Stimulated activated naive B cell treated with anti-CD40 and anti-IgM and Interleukin-4, amounts not matched to agents 10 μg/mL and 1 μg/mL and 100 μg/mL, for 72 hours (primary cell): ENCODE measurements at regions not wholly inside any gene's neighbourhood (a gene's known extent, or its start where the extent isn't known, plus 50 kb on each side); places are given as distances from the start of the nearest gene placed in this dataset.
"Not testable (repeated sequence)": the region's sequence is repeated elsewhere in the genome, so short reads cannot be mapped to it uniquely, and the experiment has no call there.

Experiments used
- ATAC-seq, 2 donors: fragments of 150-1000 bp; cut with Tn5 transposase; replicated peaks; 2 replicates each; pipeline ENCODE4 v1.10.0; 2021; ENCODE audit warnings: moderate library complexity in 1 of 2
- DNase-seq: peaks from one replicate; pipeline ENCODE4 v3.0.0; 2021
- H3K27ac Mint-ChIP-seq: one replicate; pipeline ENCODE4 v1.8.0; 2022; ENCODE audit warnings: mild to moderate bottlenecking, mixed read lengths
- H3K27me3 Mint-ChIP-seq, 2 donors: one replicate each; pipeline ENCODE4 v1.8.0; 2022; ENCODE audit warnings: mixed read lengths in 2 of 2
- H3K36me3 Mint-ChIP-seq, 2 donors: one replicate each; pipeline ENCODE4 v1.8.0; 2022; ENCODE audit warnings: mixed read lengths in 2 of 2, mild to moderate bottlenecking in 1 of 2
- H3K4me1 Mint-ChIP-seq, 2 donors: one replicate each; pipeline ENCODE4 v1.8.0; 2022; ENCODE audit warnings: mixed read lengths in 2 of 2, mild to moderate bottlenecking in 1 of 2
- H3K4me3 Mint-ChIP-seq, 2 donors: one replicate each; pipeline ENCODE4 v1.8.0; 2022; ENCODE audit warnings: mild to moderate bottlenecking in 2 of 2, mixed read lengths in 2 of 2, moderate library complexity in 1 of 2
- H3K9me3 Mint-ChIP-seq, 2 donors: one replicate each; pipeline ENCODE4 v1.8.0; 2022; ENCODE audit warnings: mixed read lengths in 2 of 2, mild to moderate bottlenecking in 1 of 2

DNA sequence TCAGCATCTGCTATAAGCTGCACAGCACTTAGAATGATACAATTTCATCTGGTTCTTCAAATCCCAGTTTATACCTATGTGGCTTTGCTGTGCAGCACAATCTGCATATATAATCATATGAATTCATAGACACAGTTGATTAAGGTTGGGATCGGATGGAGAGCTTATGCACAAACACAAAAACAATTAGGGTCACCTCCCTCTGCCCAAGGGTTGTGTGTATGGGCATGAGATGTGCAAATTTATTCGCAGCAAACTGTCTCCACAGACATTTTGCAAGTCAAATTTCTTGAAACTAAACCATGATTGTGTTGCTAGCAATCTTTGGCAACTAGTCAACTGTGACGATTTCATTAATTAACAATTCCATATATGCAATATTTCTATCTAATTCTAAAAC, 955.7 kb downstream of the SORCS3 start:
- ATAC-seq (no peak), DNase-seq (no peak)
- H3K27ac Mint-ChIP-seq, result no peak overlapping the region
- H3K27me3 Mint-ChIP-seq, result no peaks in the 10 kb centered on the region
- peaks cover 3 to 10% of the 10 kb centered on the region in 2 donors for H3K9me3 Mint-ChIP-seq
- no peak overlapping the region for H3K4me3 Mint-ChIP-seq
- no peaks in the 10 kb centered on the region for H3K4me1 Mint-ChIP-seq
- H3K36me3 Mint-ChIP-seq, result no peaks in the 10 kb centered on the region

DNA sequence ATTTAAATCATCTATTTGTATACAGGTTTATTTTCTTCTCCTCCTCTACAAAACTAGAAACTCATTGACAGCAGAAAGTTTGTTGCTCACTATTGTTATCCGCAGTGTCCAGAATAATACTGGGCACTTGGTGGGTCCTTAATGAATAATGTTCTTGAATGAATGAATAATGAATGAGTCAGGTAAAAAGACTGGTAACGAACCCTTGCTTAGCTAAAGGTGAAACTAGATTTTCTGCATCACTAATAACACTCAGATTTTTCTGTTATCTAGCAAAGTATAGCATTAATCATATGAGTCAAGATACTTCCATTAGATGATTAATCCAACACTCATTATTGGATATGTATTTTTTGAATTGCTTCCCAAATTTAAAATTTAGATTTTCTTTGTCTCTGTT, 953.2 kb downstream of the SORCS3 start:
- no peak for ATAC-seq
- no peak for DNase-seq

DNA sequence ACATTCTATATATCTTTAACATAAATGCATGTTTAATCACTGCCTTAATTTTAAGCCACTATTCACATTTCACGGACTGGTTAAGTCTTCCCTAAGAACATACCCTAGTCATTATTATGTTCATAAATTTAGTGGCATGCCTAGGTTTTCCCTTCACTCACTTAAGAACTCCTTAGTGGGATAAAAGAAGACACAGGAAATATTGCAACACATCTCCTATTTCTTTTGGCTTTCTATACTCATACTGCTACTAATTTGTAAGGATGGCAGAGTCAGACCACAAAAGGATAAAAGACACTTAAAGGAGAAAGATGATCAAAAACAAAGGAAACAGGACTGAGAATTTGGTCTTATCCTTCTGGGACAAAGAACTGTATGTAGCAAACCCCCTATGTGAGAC, 951.4 kb downstream of the SORCS3 start:
- Mint-ChIP-seq H3K27me3 (no peaks in the 10 kb centered on the region), H3K27ac (no peak overlapping the region), H3K36me3 (no peaks in the 10 kb centered on the region), H3K4me3 (no peak overlapping the region), H3K9me3 (peaks cover 3 to 6% of the 10 kb centered on the region in 2 donors), H3K4me1 (no peaks in the 10 kb centered on the region)
- ATAC-seq, result no peak
- DNase-seq, result no peak

More for the DNA sequence above, 953.2 kb downstream of the SORCS3 start:
- Mint-ChIP-seq H3K27ac (no peak overlapping the region), H3K27me3 (no peaks in the 10 kb centered on the region), H3K4me3 (no peak overlapping the region), H3K36me3 (no peaks in the 10 kb centered on the region), H3K4me1 (no peaks in the 10 kb centered on the region), H3K9me3 (peaks cover 3 to 6% of the 10 kb centered on the region in 2 donors)

DNA sequence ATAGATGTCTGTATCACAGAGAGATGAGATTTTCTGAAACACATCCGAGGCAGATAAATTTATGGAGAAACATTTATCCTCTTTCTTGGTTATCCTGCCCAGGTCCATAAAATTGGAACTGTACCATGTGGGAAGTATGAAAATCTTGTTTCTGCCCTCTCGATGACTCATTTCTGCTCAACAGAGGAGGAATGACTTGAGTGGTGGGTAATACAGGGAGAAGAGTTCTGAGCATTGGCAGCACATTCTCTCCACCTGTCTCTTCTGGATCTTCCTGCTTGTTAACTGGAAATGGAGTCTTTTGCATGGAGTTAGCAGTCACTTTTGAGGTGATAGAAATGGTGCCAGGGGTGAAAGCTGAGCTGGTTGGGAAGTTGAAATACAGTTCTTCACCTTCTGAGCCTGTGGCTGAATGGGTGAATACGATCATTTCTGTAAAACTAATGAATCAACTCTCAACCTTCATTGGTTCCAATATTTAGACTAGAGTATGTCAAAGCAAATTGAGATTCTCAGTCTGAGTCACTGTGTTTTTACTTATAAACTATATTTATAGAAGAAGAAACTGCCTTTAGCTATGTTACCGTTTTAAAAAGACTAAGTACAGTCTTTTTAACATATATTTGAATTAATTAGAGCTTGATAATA, 945.5 kb downstream of the SORCS3 start:
- DNase-seq (no peak), ATAC-seq (no peak)
- H3K27ac Mint-ChIP-seq, result no peak overlapping the region
- peaks cover 0 to 3% of the 10 kb centered on the region in 2 donors for H3K9me3 Mint-ChIP-seq
- no peak overlapping the region for H3K4me3 Mint-ChIP-seq
- no peaks in the 10 kb centered on the region for H3K4me1 Mint-ChIP-seq
- no peaks in the 10 kb centered on the region for H3K27me3 Mint-ChIP-seq
- no peaks in the 10 kb centered on the region for H3K36me3 Mint-ChIP-seq

DNA sequence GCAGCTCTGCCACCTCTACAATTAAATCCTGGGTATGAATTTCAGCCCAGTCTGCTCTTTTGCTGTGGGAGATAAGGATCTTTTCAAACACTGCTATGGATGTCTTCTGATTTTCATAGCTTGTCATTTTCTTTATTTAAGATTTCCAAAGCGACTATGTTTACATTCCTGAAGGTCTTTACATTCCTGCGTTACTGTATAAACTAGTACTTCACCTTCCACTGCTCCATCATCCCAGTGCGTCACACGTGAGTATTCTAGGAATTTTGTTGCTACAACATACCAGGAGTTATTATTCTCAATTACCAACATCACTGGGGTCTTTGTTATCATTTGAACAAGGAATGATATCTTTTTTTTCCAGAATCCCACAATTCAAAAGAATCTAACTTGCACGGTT, 944.7 kb downstream of the SORCS3 start:
- no peak overlapping the region for H3K27ac Mint-ChIP-seq
- no peaks in the 10 kb centered on the region for H3K36me3 Mint-ChIP-seq

DNA sequence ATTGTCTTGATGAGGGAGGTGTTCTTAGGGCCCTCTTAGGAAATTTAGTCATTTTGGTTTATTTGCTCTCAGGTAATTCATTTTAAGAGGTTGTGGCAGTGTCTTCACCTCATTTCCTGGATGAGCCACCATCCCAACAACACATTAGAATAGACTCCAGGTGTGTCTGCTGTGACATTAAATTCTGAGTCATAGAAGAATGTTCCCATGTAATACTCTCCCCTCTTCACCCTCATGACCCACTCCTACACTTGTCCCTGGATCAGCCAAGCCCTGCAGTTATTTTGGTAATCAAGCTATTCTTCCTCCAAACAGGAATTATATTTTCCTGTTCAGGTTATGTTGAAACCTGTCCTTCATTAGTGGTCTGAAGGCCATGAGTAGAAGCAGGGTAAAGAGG, 944.1 kb downstream of the SORCS3 start:
- Mint-ChIP-seq H3K9me3 (peaks cover 0 to 3% of the 10 kb centered on the region in 2 donors), H3K4me1 (no peaks in the 10 kb centered on the region), H3K27ac (no peak overlapping the region), H3K4me3 (no peak overlapping the region), H3K36me3 (no peaks in the 10 kb centered on the region), H3K27me3 (no peaks in the 10 kb centered on the region)
- no peak for DNase-seq
- ATAC-seq, result no peak

More for the DNA sequence above, 944.7 kb downstream of the SORCS3 start:
- ATAC-seq, result no peak
- no peaks in the 10 kb centered on the region for H3K27me3 Mint-ChIP-seq
- H3K4me1 Mint-ChIP-seq, result no peaks in the 10 kb centered on the region
- DNase-seq, result no peak
- peaks cover 0 to 3% of the 10 kb centered on the region in 2 donors for H3K9me3 Mint-ChIP-seq
- no peak overlapping the region for H3K4me3 Mint-ChIP-seq

DNA sequence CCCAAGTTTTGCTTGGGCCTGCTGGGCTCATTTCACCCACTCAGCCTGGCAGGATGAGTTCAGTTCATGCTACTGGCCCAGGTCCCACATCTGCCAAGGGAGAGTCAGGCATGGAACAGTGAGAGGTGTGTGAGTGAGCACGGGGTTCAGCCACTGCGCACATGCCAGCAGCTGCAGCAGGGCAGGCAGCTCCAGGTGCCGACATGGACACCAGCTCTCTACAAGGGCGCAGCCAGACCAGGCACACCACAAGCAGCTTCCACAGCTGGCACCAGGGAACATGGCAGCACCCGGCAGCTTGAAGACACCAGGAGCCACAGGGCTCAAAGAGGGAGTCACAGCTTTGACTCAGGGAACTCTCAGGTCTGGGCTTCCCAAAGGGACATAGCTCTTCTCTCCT, 938.0 kb downstream of the SORCS3 start:
- no peak for ATAC-seq

DNA sequence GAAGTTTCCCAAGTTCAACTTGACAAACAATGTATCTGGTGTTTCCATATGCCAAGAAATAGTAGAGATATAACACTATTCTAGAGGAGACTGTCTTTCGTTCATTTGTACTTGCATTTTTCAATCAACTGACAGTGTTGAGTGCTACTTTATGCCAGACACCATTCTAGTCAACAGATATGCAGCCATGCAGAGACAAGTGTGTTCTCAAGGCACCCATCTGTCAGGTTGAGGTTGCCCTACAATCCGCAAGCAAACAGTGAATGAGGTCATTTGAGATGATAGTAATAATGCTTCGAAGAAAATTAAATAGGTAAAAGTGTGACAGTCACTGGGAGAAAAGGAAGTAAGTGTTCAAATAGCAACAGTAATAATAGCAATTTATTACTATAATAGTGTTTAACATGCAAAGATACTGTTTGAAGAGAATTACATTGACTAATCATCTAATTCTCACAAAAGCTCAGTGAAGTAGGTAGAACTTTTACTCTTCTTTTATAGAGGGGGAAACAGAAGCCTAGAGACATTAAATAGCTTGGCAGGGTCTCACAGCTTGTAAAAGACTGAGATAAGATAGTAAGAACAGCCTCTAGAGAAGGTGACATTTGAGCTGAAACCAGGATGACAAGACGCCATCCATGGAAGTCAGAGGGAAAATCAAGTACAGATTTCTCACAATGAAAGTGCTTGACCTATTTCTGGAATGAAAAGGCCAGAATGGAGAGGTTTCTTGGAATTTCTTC, 936.9 kb downstream of the SORCS3 start:
- peaks cover 12 to 14% of the 10 kb centered on the region in 2 donors for H3K9me3 Mint-ChIP-seq
- ATAC-seq (no peak), DNase-seq (no peak)
- H3K27ac Mint-ChIP-seq, result no peak overlapping the region
- H3K27me3 Mint-ChIP-seq, result no peaks in the 10 kb centered on the region
- no peaks in the 10 kb centered on the region for H3K4me1 Mint-ChIP-seq
- no peak overlapping the region for H3K4me3 Mint-ChIP-seq
- H3K36me3 Mint-ChIP-seq, result no peaks in the 10 kb centered on the region

More for the DNA sequence above, 938.0 kb downstream of the SORCS3 start:
- no peak overlapping the region for H3K4me3 Mint-ChIP-seq
- no peak overlapping the region for H3K27ac Mint-ChIP-seq
- H3K4me1 Mint-ChIP-seq, result no peaks in the 10 kb centered on the region
- DNase-seq, result no peak
- peaks cover 3 to 10% of the 10 kb centered on the region in 2 donors for H3K9me3 Mint-ChIP-seq
- H3K27me3 Mint-ChIP-seq, result no peaks in the 10 kb centered on the region
- no peaks in the 10 kb centered on the region for H3K36me3 Mint-ChIP-seq

DNA sequence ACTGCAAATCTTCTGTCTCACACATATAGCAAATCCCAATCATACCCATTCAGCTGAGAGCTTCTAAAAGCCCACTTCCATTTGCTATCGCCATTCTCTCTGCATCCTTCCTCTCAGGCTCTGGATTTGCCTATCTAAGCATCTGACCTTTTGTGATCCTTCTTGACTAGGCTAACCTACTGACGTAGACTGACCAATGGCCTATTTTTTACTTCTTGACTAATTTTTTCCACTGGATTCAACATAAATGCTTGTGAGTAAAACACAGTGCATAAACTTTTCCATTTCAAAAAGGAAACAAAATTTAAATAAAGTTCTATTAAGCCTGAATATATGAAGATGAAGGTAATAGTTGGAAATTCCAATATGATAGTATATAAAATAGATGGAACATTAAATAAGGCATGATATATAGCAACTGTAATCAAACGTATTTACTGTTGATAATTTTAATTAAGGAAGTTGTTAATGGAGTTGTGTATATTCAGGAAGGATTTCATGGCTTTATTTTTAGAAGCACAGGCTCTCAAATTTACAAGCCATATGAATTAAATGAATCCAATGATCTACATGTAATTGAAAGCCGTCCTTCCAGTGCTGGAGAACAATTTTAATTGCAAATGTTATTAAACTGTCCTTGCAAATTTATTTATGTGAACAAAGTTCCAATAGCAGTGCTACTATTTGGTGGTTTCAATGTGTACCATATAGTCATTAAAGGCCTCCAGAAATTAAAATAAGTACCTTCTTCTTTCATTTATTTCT, 918.4 kb downstream of the SORCS3 start:
- Mint-ChIP-seq H3K27me3 (no peaks in the 10 kb centered on the region), H3K4me1 (no peaks in the 10 kb centered on the region), H3K9me3 (peaks cover 0 to 6% of the 10 kb centered on the region in 2 donors), H3K4me3 (no peak overlapping the region), H3K36me3 (no peaks in the 10 kb centered on the region), H3K27ac (no peak overlapping the region)
- no peak for DNase-seq
- ATAC-seq, result no peak

DNA sequence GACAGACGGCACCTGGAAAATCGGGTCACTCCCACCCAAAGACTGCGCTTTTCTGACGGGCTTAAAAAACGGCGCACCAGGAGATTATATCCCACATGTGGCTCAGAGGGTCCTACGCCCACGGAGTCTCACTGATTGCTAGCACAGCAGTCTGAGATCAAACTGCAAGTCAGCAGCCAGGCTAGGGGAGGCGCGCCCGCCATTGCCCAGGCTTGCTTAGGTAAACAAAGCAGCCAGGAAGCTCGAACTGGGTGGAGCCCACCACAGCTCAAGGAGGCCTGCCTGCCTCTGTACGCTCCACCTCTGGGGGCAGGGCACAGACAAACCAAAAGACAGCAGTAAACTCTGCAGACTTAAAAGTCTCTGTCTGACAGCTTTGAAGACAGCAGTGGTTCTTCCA, 909.4 kb downstream of the SORCS3 start:
- not testable (repeated sequence) for DNase-seq, H3K27ac Mint-ChIP-seq, H3K4me1 Mint-ChIP-seq

DNA sequence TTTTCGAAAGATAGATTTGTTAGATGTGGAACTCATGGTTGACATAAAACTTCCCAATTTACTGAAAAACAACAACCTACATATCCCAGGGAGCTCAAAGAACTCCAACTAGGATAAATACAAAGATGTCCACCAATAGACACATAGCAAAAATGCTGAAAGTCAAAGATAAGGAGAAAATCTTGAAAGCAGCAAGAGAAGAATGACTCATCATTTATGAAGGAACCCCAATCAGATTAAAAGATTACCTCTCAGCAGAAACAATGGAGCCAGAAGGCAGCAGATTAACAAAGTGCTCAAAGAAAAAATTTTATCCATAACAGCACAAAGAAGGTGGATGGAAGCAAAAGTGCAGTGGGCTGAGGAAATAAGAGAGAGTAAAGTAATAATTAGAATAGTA, 908.6 kb downstream of the SORCS3 start:
- DNase-seq, result no peak
- H3K4me3 Mint-ChIP-seq, result no peak overlapping the region
- H3K9me3 Mint-ChIP-seq, result peaks cover under 1 to 6% of the 10 kb centered on the region in 2 donors
- no peaks in the 10 kb centered on the region for H3K36me3 Mint-ChIP-seq
- no peaks in the 10 kb centered on the region for H3K27me3 Mint-ChIP-seq
- H3K27ac Mint-ChIP-seq, result no peak overlapping the region
- no peaks in the 10 kb centered on the region for H3K4me1 Mint-ChIP-seq
- no peak for ATAC-seq

More for the DNA sequence above, 909.4 kb downstream of the SORCS3 start:
- not testable (repeated sequence) for ATAC-seq, H3K4me3 Mint-ChIP-seq, H3K9me3 Mint-ChIP-seq, H3K36me3 Mint-ChIP-seq, H3K27me3 Mint-ChIP-seq

DNA sequence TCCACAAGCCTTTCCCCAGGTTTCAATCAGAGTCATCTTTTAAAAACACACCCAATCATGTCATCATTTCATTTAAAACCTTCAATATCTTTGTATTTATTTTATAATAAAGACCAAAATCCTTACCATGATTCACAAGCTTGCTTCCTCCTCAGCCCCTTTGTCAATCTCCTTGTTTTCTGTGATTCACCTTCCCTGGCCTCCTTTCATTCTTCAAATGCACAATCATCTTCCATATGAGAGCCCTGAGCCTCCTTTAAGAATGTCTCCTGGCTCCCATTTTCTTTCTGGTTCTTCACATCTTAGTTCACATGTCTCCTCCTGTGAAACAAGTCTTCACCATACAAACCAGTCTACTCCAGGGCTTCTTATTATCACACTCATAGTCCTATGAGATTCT, 904.0 kb downstream of the SORCS3 start:
- H3K4me1 Mint-ChIP-seq, result no peaks in the 10 kb centered on the region
- peaks cover 6 to 7% of the 10 kb centered on the region in 2 donors for H3K9me3 Mint-ChIP-seq
- no peaks in the 10 kb centered on the region for H3K36me3 Mint-ChIP-seq
- ATAC-seq, result no peak
- no peak overlapping the region for H3K4me3 Mint-ChIP-seq
- no peak for DNase-seq
- no peaks in the 10 kb centered on the region for H3K27me3 Mint-ChIP-seq
- no peak overlapping the region for H3K27ac Mint-ChIP-seq

DNA sequence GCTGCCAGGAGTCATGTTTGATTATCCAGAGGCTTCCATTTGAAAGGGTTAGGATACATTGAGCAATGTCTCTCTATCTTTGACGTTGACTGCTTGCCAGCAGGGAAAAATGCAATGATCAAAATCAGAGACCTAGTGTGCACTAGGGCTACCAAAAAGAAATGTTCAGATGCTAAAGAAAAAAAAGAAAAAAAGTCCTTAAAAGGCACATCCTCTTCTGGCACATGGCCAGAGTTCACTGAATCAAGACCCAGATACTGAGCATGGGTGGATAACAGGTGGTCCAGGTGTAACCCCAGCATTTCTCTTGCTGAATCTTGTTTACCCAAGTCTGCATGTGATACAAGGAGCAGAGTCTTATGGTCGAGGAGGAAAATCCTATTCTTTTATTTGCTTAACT, 899.3 kb downstream of the SORCS3 start:
- no peaks in the 10 kb centered on the region for H3K4me1 Mint-ChIP-seq
- no peaks in the 10 kb centered on the region for H3K36me3 Mint-ChIP-seq
- H3K4me3 Mint-ChIP-seq, result no peak overlapping the region
- DNase-seq (no peak), ATAC-seq (no peak)
- no peak overlapping the region for H3K27ac Mint-ChIP-seq
- H3K9me3 Mint-ChIP-seq, result peaks cover 5 to 10% of the 10 kb centered on the region in 2 donors
- H3K27me3 Mint-ChIP-seq, result no peaks in the 10 kb centered on the region

DNA sequence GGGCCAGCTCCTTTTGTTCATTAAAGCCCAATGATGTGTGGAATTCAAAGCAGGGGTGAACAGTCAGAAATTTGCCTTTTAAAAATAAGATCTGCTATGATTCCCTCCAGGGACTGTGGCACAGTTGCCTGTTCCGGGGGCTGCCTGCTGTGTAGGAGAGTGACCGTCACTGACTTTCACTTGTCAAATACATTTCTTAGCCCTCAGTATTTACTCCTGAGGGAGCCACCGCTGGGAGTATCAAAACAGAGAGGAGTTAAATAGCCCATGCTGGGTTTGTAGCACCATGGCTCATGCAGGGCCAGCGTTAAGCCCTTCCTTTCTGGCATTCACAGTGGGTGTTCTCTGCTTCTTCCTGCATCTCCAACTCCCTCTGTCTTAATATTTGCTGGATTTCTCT, 897.8 kb downstream of the SORCS3 start:
- H3K4me1 Mint-ChIP-seq, result no peaks in the 10 kb centered on the region
- no peak overlapping the region for H3K27ac Mint-ChIP-seq
- H3K9me3 Mint-ChIP-seq, result peaks cover 4 to 7% of the 10 kb centered on the region in 2 donors
- ATAC-seq (no peak), DNase-seq (no peak)
- H3K4me3 Mint-ChIP-seq, result no peak overlapping the region
- no peaks in the 10 kb centered on the region for H3K36me3 Mint-ChIP-seq
- no peaks in the 10 kb centered on the region for H3K27me3 Mint-ChIP-seq

DNA sequence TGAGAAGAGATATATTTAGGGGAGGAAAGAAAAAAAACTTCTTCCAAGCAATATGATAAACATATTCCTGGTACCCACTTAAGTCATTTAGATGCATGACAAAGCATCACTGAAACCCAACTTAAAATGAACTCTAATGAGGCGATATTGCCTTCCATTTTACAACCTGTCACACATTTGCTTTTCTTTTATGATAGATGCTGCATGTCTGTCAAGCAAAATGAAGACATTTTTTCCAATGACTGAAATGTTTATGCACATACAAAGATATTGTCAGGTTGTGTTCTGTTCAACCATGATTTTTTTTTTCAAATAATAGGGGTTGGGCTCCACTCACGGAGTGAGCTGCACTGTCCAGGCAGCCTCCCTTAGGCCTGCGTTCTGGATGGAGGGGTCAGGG, 894.4 kb downstream of the SORCS3 start:
- Mint-ChIP-seq H3K36me3 (no peaks in the 10 kb centered on the region), H3K4me1 (no peaks in the 10 kb centered on the region), H3K27ac (no peak overlapping the region), H3K4me3 (no peak overlapping the region), H3K9me3 (peaks cover 8 to 10% of the 10 kb centered on the region in 2 donors), H3K27me3 (no peaks in the 10 kb centered on the region)
- DNase-seq (no peak), ATAC-seq (no peak)
